ENCODE measurements at regions not wholly inside any gene's neighbourhood (a gene's known extent, or its start where the extent isn't known, plus 50 kb on each side); places are given as distances from the start of the nearest gene placed in this dataset.

GRCh38 chr1:68319907-68320306 lies 87.6 kb upstream of the WLS start:
- TF ChIP-seq GATA2 (IDR thresholded peaks at IDR 0.05; ENCODE audit: low read depth, low read length) (no peak), GATA3 (IDR thresholded peaks at IDR 0.05; ENCODE audit: low read depth, low read length) (no peak)
